Endodermal cell (in vitro differentiated cells): ENCODE measurements at regions not wholly inside any gene's neighbourhood (a gene's known extent, or its start where the extent isn't known, plus 50 kb on each side); places are given as distances from the start of the nearest gene placed in this dataset.

Experiments used
- DNase-seq: peaks from one replicate; pipeline ENCODE4 v3.0.0-alpha.2; 2017
- H3K27ac ChIP-seq: 2 replicates; pipeline ENCODE4 v1.5.1; 2013; ENCODE audit warnings: mild to moderate bottlenecking, low read depth, low read length, moderate library complexity
- H3K27me3 ChIP-seq: 2 replicates; pipeline ENCODE4 v1.6.1; 2013; ENCODE audit warnings: mild to moderate bottlenecking, low read length, moderate library complexity; ENCODE audit not compliant: insufficient read depth, control insufficient read depth, poor library complexity, severe bottlenecking
- H3K36me3 ChIP-seq: 2 replicates; pipeline ENCODE4 v1.7.0; 2013; ENCODE audit warnings: mild to moderate bottlenecking, low read length, moderate library complexity; ENCODE audit not compliant: control insufficient read depth, insufficient read depth
- H3K4me1 ChIP-seq: one replicate; pipeline ENCODE4 v1.7.0; 2013; ENCODE audit warnings: low read length; ENCODE audit not compliant: control insufficient read depth, insufficient read depth
- H3K4me3 ChIP-seq: 2 replicates; pipeline ENCODE4 v1.5.1; 2013; ENCODE audit warnings: mild to moderate bottlenecking, low read length, moderate library complexity
- H3K9ac ChIP-seq: 2 replicates; pipeline ENCODE4 v1.6.1; 2013; ENCODE audit warnings: mild to moderate bottlenecking, low read length, moderate library complexity; ENCODE audit not compliant: poor library complexity, severe bottlenecking; ENCODE audit errors: extremely low read depth
- H3K9me3 ChIP-seq: 2 replicates; pipeline ENCODE4 v1.6.1; 2013; ENCODE audit warnings: mild to moderate bottlenecking, low read length, moderate library complexity; ENCODE audit not compliant: control insufficient read depth
- H3K27ac Mint-ChIP-seq: 2 replicates; pipeline ENCODE4 v1.8.0; 2020; ENCODE audit warnings: mixed read lengths
- H3K27me3 Mint-ChIP-seq: 2 replicates; pipeline ENCODE4 v1.8.0; 2021; ENCODE audit warnings: mild to moderate bottlenecking, mixed read lengths; ENCODE audit not compliant: insufficient read depth
- H3K36me3 Mint-ChIP-seq: 2 replicates; pipeline ENCODE4 v1.8.0; 2020; ENCODE audit warnings: low read depth, mixed read lengths
- H3K4me1 Mint-ChIP-seq: 2 replicates; pipeline ENCODE4 v1.8.0; 2020; ENCODE audit warnings: mixed read lengths
- H3K4me3 Mint-ChIP-seq: 2 replicates; pipeline ENCODE4 v1.8.0; 2020; ENCODE audit warnings: mild to moderate bottlenecking, moderate library complexity, mixed read lengths
- H3K9me3 Mint-ChIP-seq: 2 replicates; pipeline ENCODE4 v1.8.0; 2020; ENCODE audit warnings: mild to moderate bottlenecking, mixed read lengths
- CTCF ChIP-seq: fragments of 200-600 bp; sonication (generic); conservative IDR thresholded peaks from 2 replicates; pipeline ENCODE4 v1.5.0; 2021; ENCODE audit warnings: antibody characterized with exemption, mild to moderate bottlenecking
- WGBS, 2 experiments: methylation state at CpG; one replicate each; pipeline versions ENCODE4 v1.1.5 to v1.1.7; 2013; ENCODE audit warnings: missing lambda C conversion rate in 2 of 2, mixed read lengths in 1 of 2; ENCODE audit not compliant: insufficient coverage in 1 of 2, insufficient read length in 1 of 2; 5-methylcytosine and 5-hydroxymethylcytosine counted together

GRCh38 chr17:77728871-77729270 is 229.6 kb upstream of the TNRC6C start:
- Mint-ChIP-seq H3K4me3 (no peak overlapping the region), H3K27me3 (peaks cover 7% of the 10 kb centered on the region)

GRCh38 chr17:77729587-77729986 is 228.9 kb upstream of the TNRC6C start:
- 91 to 93% methylated on average over 3 to 4 of the region's 4 CpGs for WGBS, 2 experiments
- Mint-ChIP-seq H3K27ac (no peak overlapping the region), H3K4me3 (no peak overlapping the region), H3K36me3 (no peaks in the 10 kb centered on the region), H3K9me3 (peaks cover 27% of the 10 kb centered on the region), H3K27me3 (peaks cover 7% of the 10 kb centered on the region), H3K4me1 (peaks cover 2% of the 10 kb centered on the region)
- H3K4me1 ChIP-seq = no peaks in the 10 kb centered on the region
- TF ChIP-seq CTCF = no peak
- peak; percentile 16 for DNase-seq
- no peak overlapping the region for H3K4me3 ChIP-seq
- no peaks in the 10 kb centered on the region for H3K36me3 ChIP-seq
- H3K9ac ChIP-seq = no peak overlapping the region
- H3K27me3 ChIP-seq = no peaks in the 10 kb centered on the region
- no peak overlapping the region for H3K27ac ChIP-seq
- peaks cover 15% of the 10 kb centered on the region for H3K9me3 ChIP-seq

More at GRCh38 chr17:77728871-77729270, 229.6 kb upstream of the TNRC6C start:
- Histone ChIP-seq H3K4me3 (no peak overlapping the region), H3K4me1 (no peaks in the 10 kb centered on the region), H3K27ac (no peak overlapping the region), H3K36me3 (no peaks in the 10 kb centered on the region), H3K9me3 (peaks cover 15% of the 10 kb centered on the region), H3K27me3 (no peaks in the 10 kb centered on the region), H3K9ac (no peak overlapping the region)
- no peak for TF ChIP-seq CTCF
- WGBS, 2 experiments = 92 to 98% methylated on average over 7 of the region's 7 CpGs
- Mint-ChIP-seq H3K4me1 (no peaks in the 10 kb centered on the region), H3K36me3 (no peaks in the 10 kb centered on the region), H3K27ac (no peak overlapping the region), H3K9me3 (peaks cover 27% of the 10 kb centered on the region)
- DNase-seq = peak; percentile 22

- no peak overlapping the region for H3K27ac Mint-ChIP-seq
- H3K36me3 ChIP-seq = no peaks in the 10 kb centered on the region
- no peak overlapping the region for H3K4me3 ChIP-seq
- peaks cover 15% of the 10 kb centered on the region for H3K9me3 ChIP-seq
- DNase-seq = no peak
- no peak for TF ChIP-seq CTCF
- H3K9ac ChIP-seq = no peak overlapping the region
- H3K9me3 Mint-ChIP-seq = peaks cover 27% of the 10 kb centered on the region
- H3K27ac ChIP-seq = no peak overlapping the region
- H3K4me1 ChIP-seq = no peaks in the 10 kb centered on the region
- no peaks in the 10 kb centered on the region for H3K36me3 Mint-ChIP-seq
- H3K4me3 Mint-ChIP-seq = no peak overlapping the region
- no peaks in the 10 kb centered on the region for H3K27me3 ChIP-seq
- H3K27me3 Mint-ChIP-seq = peaks cover 5% of the 10 kb centered on the region
- peaks cover 2% of the 10 kb centered on the region for H3K4me1 Mint-ChIP-seq
Observed at GRCh38 chr17:77730376-77730775, 228.1 kb upstream of the TNRC6C start.
